ENCODE measurements at regions not wholly inside any gene's neighbourhood (a gene's known extent, or its start where the extent isn't known, plus 50 kb on each side); places are given as distances from the start of the nearest gene placed in this dataset.

DNA sequence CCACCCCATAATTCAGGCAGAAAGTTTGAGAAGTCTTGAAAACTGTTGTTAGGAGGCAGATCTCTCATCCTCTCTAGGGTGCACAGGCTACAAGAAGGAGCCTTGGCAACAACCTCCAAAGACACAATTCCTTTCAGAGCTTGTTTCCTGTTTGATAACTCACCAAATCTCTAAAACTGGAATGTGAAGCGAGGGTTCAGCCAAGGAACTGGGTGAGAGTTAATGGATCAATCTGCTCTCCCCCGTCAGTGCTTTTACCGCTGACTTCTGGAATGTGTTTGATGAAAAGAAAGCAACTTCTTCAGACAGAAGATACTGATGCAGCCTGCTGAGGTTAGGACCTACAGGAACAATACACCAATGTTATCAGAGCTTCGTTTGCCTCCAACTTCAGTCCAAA is 171.8 kb upstream of the BMP2 start:
- TF ChIP-seq, protein P1, sequence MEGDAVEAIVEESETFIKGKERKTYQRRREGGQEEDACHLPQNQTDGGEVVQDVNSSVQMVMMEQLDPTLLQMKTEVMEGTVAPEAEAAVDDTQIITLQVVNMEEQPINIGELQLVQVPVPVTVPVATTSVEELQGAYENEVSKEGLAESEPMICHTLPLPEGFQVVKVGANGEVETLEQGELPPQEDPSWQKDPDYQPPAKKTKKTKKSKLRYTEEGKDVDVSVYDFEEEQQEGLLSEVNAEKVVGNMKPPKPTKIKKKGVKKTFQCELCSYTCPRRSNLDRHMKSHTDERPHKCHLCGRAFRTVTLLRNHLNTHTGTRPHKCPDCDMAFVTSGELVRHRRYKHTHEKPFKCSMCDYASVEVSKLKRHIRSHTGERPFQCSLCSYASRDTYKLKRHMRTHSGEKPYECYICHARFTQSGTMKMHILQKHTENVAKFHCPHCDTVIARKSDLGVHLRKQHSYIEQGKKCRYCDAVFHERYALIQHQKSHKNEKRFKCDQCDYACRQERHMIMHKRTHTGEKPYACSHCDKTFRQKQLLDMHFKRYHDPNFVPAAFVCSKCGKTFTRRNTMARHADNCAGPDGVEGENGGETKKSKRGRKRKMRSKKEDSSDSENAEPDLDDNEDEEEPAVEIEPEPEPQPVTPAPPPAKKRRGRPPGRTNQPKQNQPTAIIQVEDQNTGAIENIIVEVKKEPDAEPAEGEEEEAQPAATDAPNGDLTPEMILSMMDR (IDR thresholded peaks at IDR 0.05; ENCODE audit: control extremely low read depth in 1 of 3, insufficient read depth in 1 of 3, low read depth in 1 of 3, low read length in 3 of 3) = no peak
- no peak for TF ChIP-seq RFX5 (IDR thresholded peaks at IDR 0.05; ENCODE audit: borderline replicate concordance, low read depth, low read length)
- no peak for TF ChIP-seq YY1 (IDR thresholded peaks at IDR 0.05; ENCODE audit: low read depth, low read length)
- TF ChIP-seq EGR1 (IDR thresholded peaks at IDR 0.05; ENCODE audit: borderline replicate concordance, low read depth, low read length) = no peak
- no peak for TF ChIP-seq POLR2A (IDR thresholded peaks at IDR 0.05; ENCODE audit: control extremely low read depth in 1 of 2, low read depth in 2 of 2, low read length in 2 of 2)
- no peak for TF ChIP-seq MAFK (IDR thresholded peaks at IDR 0.05; ENCODE audit: low read depth, low read length)
- TF ChIP-seq BACH1 (IDR thresholded peaks at IDR 0.05; ENCODE audit: low read length) = no peak
- TF ChIP-seq EP300 (IDR thresholded peaks at IDR 0.05; ENCODE audit: borderline replicate concordance in 1 of 2, low read depth in 2 of 2, low read length in 2 of 2) = no peak
- no peak for TF ChIP-seq EZH2 (IDR thresholded peaks at IDR 0.05; ENCODE audit: low read depth, low read length, severe bottlenecking)
- no peak for TF ChIP-seq CBX5 (IDR thresholded peaks at IDR 0.05; ENCODE audit: low read depth, low read length)
